H1 (cell line): ENCODE measurements at regions not wholly inside any gene's neighbourhood (a gene's known extent, or its start where the extent isn't known, plus 50 kb on each side); places are given as distances from the start of the nearest gene placed in this dataset.

Source experiments
- CTCF ChIA-PET: fragments of 300-600 bp; sonication (Branson Sonifier 250); formaldehyde crosslinking; loops from one replicate; lab custom pipeline; 2021; ENCODE audit not compliant: partially characterized antibody; lab: Charles Lee
- POLR2A ChIA-PET: fragments of 300-600 bp; sonication (Branson Sonifier 250); formaldehyde crosslinking; loops from one replicate; lab custom pipeline; 2021; ENCODE audit warnings: inconsistent platforms; ENCODE audit not compliant: partially characterized antibody; lab: Charles Lee
- DNase-seq, 2 experiments: peaks; one replicate each; pipeline versions ENCODE4 v3.0.0 to v3.0.0-alpha.2; 2010 to 2022; ENCODE audit warnings: low spot score in 2 of 2, low read depth in 1 of 2, mixed read lengths in 1 of 2
- FAIRE-seq: peaks from 2 replicates; lab custom pipeline; 2011; peaks lifted over from hg19 to GRCh38; lab: Jason Lieb, UNC
- H2AFZ ChIP-seq: 2 replicates; pipeline ENCODE4 v1.8.1; 2012; ENCODE audit warnings: low read length, inconsistent platforms
- H2AK5ac ChIP-seq: 2 replicates; pipeline ENCODE4 v1.6.1; 2013; ENCODE audit warnings: low read depth, low read length
- H2BK120ac ChIP-seq: replicated peaks from 2 replicates; pipeline ENCODE3; 2013; ENCODE audit warnings: low read depth, low read length, inconsistent platforms
- H2BK12ac ChIP-seq: 2 replicates; pipeline ENCODE4 v1.6.1; 2013; ENCODE audit warnings: low read depth, low read length
- H2BK15ac ChIP-seq: 2 replicates; pipeline ENCODE4 v1.6.1; 2013; ENCODE audit warnings: low read length
- H2BK20ac ChIP-seq: 2 replicates; pipeline ENCODE4 v1.6.1; 2013; ENCODE audit warnings: low read length
- H2BK5ac ChIP-seq: 2 replicates; pipeline ENCODE4 v1.6.1; 2013; ENCODE audit warnings: low read depth, low read length
- H3K14ac ChIP-seq: 2 replicates; pipeline ENCODE4 v1.6.1; 2013; ENCODE audit warnings: inconsistent platforms; ENCODE audit not compliant: insufficient read length
- H3K18ac ChIP-seq: 2 replicates; pipeline ENCODE4 v1.6.1; 2013; ENCODE audit warnings: low read length; ENCODE audit errors: extremely low read depth
- H3K23ac ChIP-seq: 2 replicates; pipeline ENCODE4 v1.6.1; 2013; ENCODE audit warnings: inconsistent platforms; ENCODE audit not compliant: insufficient read length
- H3K23me2 ChIP-seq: 2 replicates; pipeline ENCODE4 v1.6.1; 2013; ENCODE audit warnings: low read depth, low read length
- H3K27ac ChIP-seq: 2 replicates; pipeline ENCODE4 v1.6.1; 2011; ENCODE audit warnings: low read depth, low read length, inconsistent platforms
- H3K27me3 ChIP-seq, 4 experiments: replicated peaks in 1 of 4; 1 replicate in 1 of 4; 2 replicates in 3 of 4; pipeline versions ENCODE4 v1.6.1 to v1.8.1; 2011 to 2013; ENCODE audit warnings: low read length in 3 of 4, mild to moderate bottlenecking in 3 of 4, inconsistent platforms in 2 of 4, mixed read lengths in 2 of 4, moderate library complexity in 1 of 4; ENCODE audit not compliant: control insufficient read depth in 3 of 4, insufficient read depth in 3 of 4; ENCODE audit errors: extremely low read depth in 1 of 4
- H3K36me3 ChIP-seq, 4 experiments: 2 replicates each; pipeline versions ENCODE4 v1.6.1 to v1.8.1; 2011 to 2013; ENCODE audit warnings: mild to moderate bottlenecking in 4 of 4, low read length in 3 of 4, moderate library complexity in 2 of 4, control low read depth in 1 of 4, inconsistent platforms in 1 of 4; ENCODE audit not compliant: insufficient read depth in 4 of 4, control insufficient read depth in 2 of 4
- H3K4ac ChIP-seq: replicated peaks from 2 replicates; pipeline ENCODE3; 2013; ENCODE audit warnings: low read length, low read depth, mixed read lengths, inconsistent platforms; ENCODE audit not compliant: insufficient read length
- H3K4me1 ChIP-seq, 4 experiments: replicated peaks in 1 of 4; 1 replicate in 1 of 4; 2 replicates in 3 of 4; pipeline versions ENCODE4 v1.6.1 to v1.8.1; 2011 to 2013; ENCODE audit warnings: low read length in 3 of 4, inconsistent platforms in 2 of 4, mixed read lengths in 1 of 4; ENCODE audit not compliant: insufficient read depth in 4 of 4, control insufficient read depth in 3 of 4
- H3K4me2 ChIP-seq, 2 experiments: 2 replicates each; pipeline versions ENCODE4 v1.6.1 to v1.8.1; 2011 to 2013; ENCODE audit warnings: low read depth in 2 of 2, low read length in 2 of 2, control low read depth in 1 of 2, inconsistent platforms in 1 of 2, mild to moderate bottlenecking in 1 of 2; ENCODE audit not compliant: insufficient read depth in 1 of 2
- H3K4me3 ChIP-seq, 4 experiments: fragments of 200-600, 300-600 bp in 1 of 4; sonication (generic), shearing (Covaris generic), sonication (Bioruptor Twin) in 1 of 4; 2 replicates each; pipeline versions ENCODE4 v1.5.1 to v1.8.1; 2011 to 2016; ENCODE audit warnings: low read length in 4 of 4, low read depth in 3 of 4, control low read depth in 2 of 4, inconsistent platforms in 2 of 4, mild to moderate bottlenecking in 2 of 4, mixed read lengths in 1 of 4, moderate library complexity in 1 of 4; ENCODE audit not compliant: insufficient read depth in 2 of 4; ENCODE audit errors: extremely low read depth in 1 of 4
- H3K56ac ChIP-seq: replicated peaks from 2 replicates; pipeline ENCODE3; 2013; ENCODE audit warnings: low read depth, mild to moderate bottlenecking, mixed read lengths, low read length, inconsistent platforms; ENCODE audit not compliant: insufficient read length
- H3K79me1 ChIP-seq: 2 replicates; pipeline ENCODE4 v1.6.1; 2013; ENCODE audit warnings: low read depth, low read length, control low read depth
- H3K79me2 ChIP-seq, 2 experiments: 2 replicates each; pipeline versions ENCODE4 v1.6.1 to v1.8.1; 2012 to 2013; ENCODE audit warnings: low read length in 2 of 2, mild to moderate bottlenecking in 2 of 2, inconsistent platforms in 1 of 2; ENCODE audit not compliant: insufficient read depth in 2 of 2, control insufficient read depth in 1 of 2
- H3K9ac ChIP-seq, 4 experiments: replicated peaks in 1 of 4; 1 replicate in 1 of 4; 2 replicates in 3 of 4; pipeline versions ENCODE4 v1.6.1 to v1.8.1; 2011 to 2013; ENCODE audit warnings: low read depth in 3 of 4, low read length in 3 of 4, control low read depth in 2 of 4, mild to moderate bottlenecking in 2 of 4, moderate library complexity in 2 of 4, inconsistent platforms in 1 of 4; ENCODE audit errors: extremely low read depth in 1 of 4
- H3K9me3 ChIP-seq, 2 experiments: 2 replicates each; pipeline versions ENCODE4 v1.6.1 to v1.8.1; 2012 to 2013; ENCODE audit warnings: mild to moderate bottlenecking in 2 of 2, moderate library complexity in 2 of 2, control low read depth in 1 of 2, inconsistent platforms in 1 of 2, low read depth in 1 of 2, low read length in 1 of 2, mixed read lengths in 1 of 2; ENCODE audit not compliant: insufficient read depth in 2 of 2
- H4K20me1 ChIP-seq, 2 experiments: replicated peaks in 1 of 2; 2 replicates each; pipeline versions ENCODE3 to v1.8.1; 2011 to 2013; ENCODE audit warnings: inconsistent platforms in 2 of 2, low read length in 2 of 2, mild to moderate bottlenecking in 1 of 2; ENCODE audit not compliant: insufficient read depth in 2 of 2, control insufficient read depth in 1 of 2
- H4K5ac ChIP-seq: 2 replicates; pipeline ENCODE4 v1.6.1; 2013; ENCODE audit warnings: low read length, low read depth, mixed read lengths, inconsistent platforms; ENCODE audit not compliant: insufficient read length
- H4K8ac ChIP-seq: 2 replicates; pipeline ENCODE4 v1.8.0; 2013; ENCODE audit warnings: mild to moderate bottlenecking, moderate library complexity, low read length, inconsistent platforms; ENCODE audit not compliant: insufficient read depth; ENCODE audit errors: extremely low read depth
- H4K91ac ChIP-seq: replicated peaks from 2 replicates; pipeline ENCODE3; 2013; ENCODE audit warnings: low read length, mixed read lengths, inconsistent platforms; ENCODE audit not compliant: insufficient read length
- POLR2AphosphoS5 ChIP-seq: IDR thresholded peaks from 2 replicates; pipeline ENCODE4 v1.6.1; 2011; ENCODE audit warnings: low read depth, low read length
- SIN3A ChIP-seq, 2 experiments: IDR thresholded peaks in 1 of 2; conservative IDR thresholded peaks in 1 of 2; 2 replicates each; pipeline ENCODE4 v1.6.1; 2011 to 2012; ENCODE audit warnings: low read length in 2 of 2, improper control_type of control experiment in 1 of 2, low read depth in 1 of 2, mild to moderate bottlenecking in 1 of 2

DNA sequence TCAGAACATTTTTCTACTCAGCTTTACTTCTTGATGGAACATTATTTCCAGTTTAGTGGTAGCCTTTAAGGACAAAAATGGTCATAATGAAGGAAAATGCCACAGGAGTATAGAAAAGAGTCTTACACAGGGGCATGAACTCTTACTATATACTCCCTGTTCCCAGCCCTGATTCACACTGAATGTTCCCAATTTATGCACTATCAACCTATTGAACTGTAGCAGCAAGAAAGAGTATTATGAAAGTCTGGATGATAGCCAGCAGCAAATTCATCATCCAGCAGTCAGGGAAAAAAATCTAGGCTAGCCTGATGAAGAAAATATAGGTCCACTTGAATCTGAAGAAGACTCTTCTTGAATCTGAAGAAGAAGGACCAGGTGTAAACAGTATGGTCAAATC is 1170.3 kb upstream of the CHAC2 start:
- H3K36me3 ChIP-seq: no peaks in the 10 kb centered on the region
- ChIA-PET POLR2A (no interaction called here), CTCF (no interaction called here)
- H3K9ac ChIP-seq: no peak overlapping the region
- no peak overlapping the region for H3K4me2 ChIP-seq
- TF ChIP-seq POLR2AphosphoS5 (no peak), SIN3A (conservative IDR thresholded peaks at IDR 0.05 in 1 of 2, IDR thresholded peaks at IDR 0.05 in 1 of 2; ENCODE audit: low read depth in 1 of 2, low read length in 2 of 2) (no peak)
- no peak overlapping the region for H4K91ac ChIP-seq
- H3K79me2 ChIP-seq: no peaks in the 10 kb centered on the region
- H2BK5ac ChIP-seq: no peak overlapping the region
- H3K9me3 ChIP-seq: no peaks in the 10 kb centered on the region; a peak in 1 of 4 replicates
- H2BK12ac ChIP-seq: no peak overlapping the region
- no peak overlapping the region for H4K8ac ChIP-seq
- no peaks in the 10 kb centered on the region for H4K20me1 ChIP-seq
- H3K18ac ChIP-seq: no peak overlapping the region
- no peak for FAIRE-seq
- H2BK15ac ChIP-seq: no peak overlapping the region
- H4K5ac ChIP-seq: no peak overlapping the region
- H2BK120ac ChIP-seq: no peak overlapping the region
- no peak overlapping the region for H3K23ac ChIP-seq
- no peak overlapping the region for H3K56ac ChIP-seq
- no peaks in the 10 kb centered on the region for H3K4me1 ChIP-seq
- no peak overlapping the region for H2AK5ac ChIP-seq
- H3K14ac ChIP-seq: no peak overlapping the region
- no peaks in the 10 kb centered on the region for H3K27me3 ChIP-seq
- no peak overlapping the region for H3K4ac ChIP-seq
- H3K79me1 ChIP-seq: no peaks in the 10 kb centered on the region
- H3K23me2 ChIP-seq: no peaks in the 10 kb centered on the region
- no peak overlapping the region for H3K4me3 ChIP-seq
- H2AFZ ChIP-seq: no peak overlapping the region
- DNase-seq: no peak
- no peak overlapping the region for H3K27ac ChIP-seq
- no peak overlapping the region for H2BK20ac ChIP-seq
